Activated CD4-positive, alpha-beta memory T cell treated with anti-CD3 and anti-CD28 coated beads for 36 hours (primary cell): ENCODE measurements at regions not wholly inside any gene's neighbourhood (a gene's known extent, or its start where the extent isn't known, plus 50 kb on each side); places are given as distances from the start of the nearest gene placed in this dataset.

ENCODE experiments used
- CTCF ChIA-PET: fragments of 350-600 bp; sonication (Branson Sonifier 250); formaldehyde crosslinking; loops from one replicate; lab custom pipeline; 2021; ENCODE audit warnings: antibody characterized with exemption, inconsistent platforms; lab: Charles Lee
- POLR2A ChIA-PET: fragments of 350-600 bp; sonication (Branson Sonifier 250); formaldehyde crosslinking; loops from one replicate; lab custom pipeline; 2021; ENCODE audit warnings: antibody characterized with exemption; lab: Charles Lee
- DNase-seq: peaks from one replicate; pipeline ENCODE4 v3.0.0-alpha.2; 2020
- H3K27ac Mint-ChIP-seq: one replicate; pipeline ENCODE4 v1.8.0; 2021; ENCODE audit warnings: mixed read lengths
- H3K27me3 Mint-ChIP-seq: one replicate; pipeline ENCODE4 v1.8.0; 2021; ENCODE audit warnings: mixed read lengths
- H3K36me3 Mint-ChIP-seq: one replicate; pipeline ENCODE4 v1.8.0; 2021; ENCODE audit warnings: mixed read lengths
- H3K4me1 Mint-ChIP-seq: one replicate; pipeline ENCODE4 v1.8.0; 2021; ENCODE audit warnings: low read depth, mixed read lengths
- H3K4me3 Mint-ChIP-seq: one replicate; pipeline ENCODE4 v1.8.0; 2021; ENCODE audit warnings: mild to moderate bottlenecking, mixed read lengths
- H3K9me3 Mint-ChIP-seq: one replicate; pipeline ENCODE4 v1.8.0; 2021; ENCODE audit warnings: mixed read lengths
- intact Hi-C: fragments of 100-400 bp; cut with micrococcal nuclease; formaldehyde crosslinking; loops from one replicate; pipeline ENCODE4 v1.15.1; 2023

DNA sequence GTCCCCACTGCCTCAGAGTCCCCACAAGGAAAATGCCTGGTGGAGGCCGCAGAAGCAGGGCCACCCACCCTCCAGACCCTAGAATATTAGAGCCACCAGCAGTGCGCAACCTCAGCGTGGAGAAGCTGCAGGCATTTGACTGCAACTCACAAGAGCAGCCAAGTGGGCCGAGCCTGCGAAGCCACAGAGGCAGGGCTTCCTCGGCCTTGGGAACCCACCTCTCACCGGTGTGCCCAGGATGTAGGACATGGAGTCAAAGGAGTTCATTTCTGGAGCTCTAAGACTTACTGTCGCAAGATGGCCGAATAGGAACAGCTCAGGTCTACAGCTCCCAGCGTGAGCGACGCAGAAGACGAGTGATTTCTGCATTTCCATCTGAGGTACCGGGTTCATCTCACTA, 397.9 kb upstream of the PIK3R1 start:
- Mint-ChIP-seq H3K27ac (no peak overlapping the region), H3K4me1 (no peaks in the 10 kb centered on the region), H3K4me3 (no peak overlapping the region), H3K36me3 (no peaks in the 10 kb centered on the region), H3K9me3 (peaks cover 2% of the 10 kb centered on the region), H3K27me3 (peaks cover 8% of the 10 kb centered on the region)
- ChIA-PET POLR2A (no interaction called here), CTCF (no interaction called here)
- DNase-seq: no peak
- intact Hi-C loops: no loop called here

DNA sequence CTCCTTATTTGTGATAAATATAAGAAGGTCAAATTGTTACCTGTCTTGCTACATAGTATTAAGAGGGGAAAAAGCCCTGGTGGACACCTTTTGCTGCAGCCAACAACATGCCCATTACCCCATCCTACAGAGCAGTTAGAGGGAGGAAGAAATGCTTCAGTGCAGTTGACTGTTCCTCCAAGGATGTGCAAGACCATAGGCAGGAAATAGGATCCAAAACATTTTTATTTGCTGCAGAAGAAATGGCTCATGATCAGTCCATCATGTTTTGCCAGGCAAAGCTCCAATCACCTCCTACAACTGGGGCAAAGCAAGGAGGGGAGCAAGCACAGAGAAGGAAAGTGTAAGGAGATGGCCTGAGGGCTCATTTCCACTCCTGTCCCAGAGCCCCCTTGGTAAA, 399.1 kb upstream of the PIK3R1 start:
- POLR2A ChIA-PET: no interaction called here
- H3K9me3 Mint-ChIP-seq: no peaks in the 10 kb centered on the region
- H3K4me3 Mint-ChIP-seq: no peak overlapping the region
- CTCF ChIA-PET: no interaction called here
- H3K27me3 Mint-ChIP-seq: peaks cover 12% of the 10 kb centered on the region
- H3K4me1 Mint-ChIP-seq: no peaks in the 10 kb centered on the region
- no peak overlapping the region for H3K27ac Mint-ChIP-seq
- DNase-seq: no peak
- no peaks in the 10 kb centered on the region for H3K36me3 Mint-ChIP-seq
- intact Hi-C loops: no loop called here

DNA sequence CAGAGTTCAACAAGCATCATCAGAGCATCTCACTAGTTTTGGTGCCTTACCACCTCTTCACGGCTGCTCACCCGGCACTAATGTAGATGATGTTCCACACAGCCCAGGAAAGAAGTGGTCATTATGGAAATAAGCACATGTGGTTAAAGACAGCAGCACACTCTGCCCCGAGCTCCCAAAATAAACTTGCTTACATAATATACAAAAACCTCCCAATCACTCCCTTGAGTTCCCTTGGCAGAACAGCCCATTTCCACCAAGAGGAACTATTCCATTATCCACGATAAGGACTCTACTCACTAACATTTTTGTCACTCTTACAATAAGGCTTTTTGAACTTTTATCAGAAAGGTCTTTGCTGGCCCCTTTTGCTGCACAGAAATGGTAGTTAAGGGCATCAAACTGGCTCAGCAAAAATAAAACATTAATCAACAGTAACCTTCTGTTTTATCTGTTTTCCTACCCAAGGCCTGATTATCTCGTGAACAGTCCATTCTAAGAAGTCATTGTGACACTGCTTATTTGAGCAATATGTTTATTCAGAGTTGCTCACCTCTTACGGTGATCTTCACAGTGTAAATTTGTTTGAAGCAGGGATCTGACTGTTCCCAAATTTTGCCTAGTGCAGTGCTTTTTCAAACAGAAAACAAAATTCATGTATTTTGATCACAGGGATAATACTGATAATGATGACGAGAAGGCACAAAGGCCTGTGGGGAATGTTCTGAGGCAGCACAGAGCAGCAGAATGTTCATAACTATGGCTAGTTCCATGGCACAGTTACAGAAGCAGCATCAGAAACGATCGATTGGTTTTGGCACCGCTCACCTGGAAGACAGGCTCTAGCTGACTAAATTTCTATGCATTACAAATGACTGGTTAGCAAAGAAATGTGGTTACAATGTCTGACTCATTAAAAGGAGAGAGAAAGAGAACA, 399.8 kb upstream of the PIK3R1 start:
- no peaks in the 10 kb centered on the region for H3K9me3 Mint-ChIP-seq
- no peaks in the 10 kb centered on the region for H3K36me3 Mint-ChIP-seq
- H3K27ac Mint-ChIP-seq: no peak overlapping the region
- no peaks in the 10 kb centered on the region for H3K4me1 Mint-ChIP-seq
- ChIA-PET CTCF (no interaction called here), POLR2A (no interaction called here)
- peaks cover 16% of the 10 kb centered on the region for H3K27me3 Mint-ChIP-seq
- intact Hi-C loops: no loop called here
- DNase-seq: no peak
- no peak overlapping the region for H3K4me3 Mint-ChIP-seq

DNA sequence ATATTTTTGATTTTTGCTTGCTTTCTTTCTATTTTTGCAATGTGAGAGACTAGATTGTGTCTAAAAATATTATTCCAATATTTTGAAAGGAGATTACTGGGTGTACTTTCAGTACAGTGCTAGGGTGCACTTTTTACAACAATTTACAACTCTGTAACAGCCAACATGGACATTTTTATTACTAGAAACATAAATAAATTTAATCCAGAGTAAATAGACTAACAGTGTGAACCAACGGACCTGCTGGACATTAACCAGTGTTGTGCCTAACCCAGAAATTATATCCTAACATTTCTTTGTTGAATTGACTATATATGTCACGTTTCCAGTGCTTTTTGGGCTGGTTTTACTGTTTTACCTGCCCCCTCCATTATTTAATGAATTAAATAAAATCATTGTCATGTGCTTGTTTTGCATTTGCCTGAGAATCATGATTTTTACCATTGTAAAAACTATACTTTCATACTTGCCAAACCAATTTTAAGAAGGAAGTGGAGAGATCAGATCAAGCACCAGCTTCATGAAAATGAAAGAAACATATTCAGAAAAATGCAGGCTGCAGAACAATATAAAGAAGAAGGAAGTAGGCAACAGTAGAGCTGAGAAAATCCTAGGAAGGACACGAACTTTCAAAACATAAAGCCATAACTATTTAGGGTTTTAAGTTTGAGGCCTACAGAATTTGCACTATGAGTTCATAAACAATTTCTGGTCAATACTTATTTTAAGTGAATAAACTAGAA, 400.8 kb upstream of the PIK3R1 start:
- no peak for DNase-seq
- ChIA-PET CTCF (no interaction called here), POLR2A (no interaction called here)
- Mint-ChIP-seq H3K9me3 (no peaks in the 10 kb centered on the region), H3K4me3 (no peak overlapping the region), H3K27ac (no peak overlapping the region), H3K36me3 (no peaks in the 10 kb centered on the region), H3K27me3 (peaks cover 16% of the 10 kb centered on the region), H3K4me1 (no peaks in the 10 kb centered on the region)
- intact Hi-C loops: no loop called here

DNA sequence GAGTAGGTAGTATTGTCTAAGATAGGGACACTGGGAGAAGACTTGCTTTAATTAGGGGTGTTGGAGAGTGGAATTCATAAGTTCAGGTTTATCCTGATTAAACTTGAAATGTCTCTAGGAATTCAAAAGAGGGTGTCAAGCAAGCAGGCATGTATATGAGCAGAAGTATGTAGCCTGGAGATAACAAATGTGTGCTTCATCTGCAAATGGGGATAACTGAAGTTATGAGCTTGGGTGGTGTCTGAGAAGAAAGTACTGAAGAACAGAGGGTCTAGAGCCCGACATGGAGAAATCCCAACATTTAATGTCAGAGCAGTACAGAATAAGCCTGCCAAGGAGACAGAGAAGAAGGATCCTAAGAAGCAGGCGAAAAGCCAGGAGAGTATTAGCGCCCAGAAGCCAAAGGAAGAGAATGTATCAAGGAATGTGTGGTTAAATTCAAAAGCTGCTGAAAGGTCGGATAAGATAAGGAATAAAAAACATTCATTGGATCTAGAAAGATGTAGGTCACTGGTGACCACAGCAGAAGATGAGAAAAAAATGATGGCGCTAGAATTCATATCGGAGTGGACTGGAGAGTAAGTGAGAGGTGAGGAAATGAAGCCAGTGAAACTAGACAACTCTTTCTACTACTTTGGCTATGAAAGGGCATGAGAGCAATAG, 401.5 kb upstream of the PIK3R1 start:
- Mint-ChIP-seq H3K4me3 (no peak overlapping the region), H3K27ac (no peak overlapping the region), H3K27me3 (peaks cover 16% of the 10 kb centered on the region), H3K9me3 (no peaks in the 10 kb centered on the region), H3K4me1 (no peaks in the 10 kb centered on the region), H3K36me3 (no peaks in the 10 kb centered on the region)
- CTCF ChIA-PET: no interaction called here
- POLR2A ChIA-PET: no interaction called here
- DNase-seq: no peak
- intact Hi-C loops: no loop called here

DNA sequence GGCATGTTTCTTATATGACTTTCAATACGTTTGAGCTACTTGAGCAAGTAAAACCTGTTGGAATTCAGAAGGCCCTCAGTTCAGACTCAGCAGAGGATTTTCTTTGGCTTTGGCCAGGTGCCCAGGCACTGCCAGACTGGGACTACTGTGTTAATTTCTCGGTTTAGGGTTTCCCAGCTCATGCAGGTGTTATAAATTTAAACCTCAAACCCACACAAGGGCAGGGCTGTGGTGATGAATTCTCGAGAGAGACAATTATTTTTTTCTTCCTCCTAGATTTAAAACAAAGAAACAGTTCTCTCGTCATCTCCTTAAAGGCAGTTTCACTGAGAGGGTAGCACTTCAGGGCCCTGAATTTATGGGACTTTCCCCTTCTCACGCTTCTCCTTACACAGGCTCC, 406.0 kb upstream of the PIK3R1 start:
- CTCF ChIA-PET: no interaction called here
- Mint-ChIP-seq H3K27ac (no peak overlapping the region), H3K27me3 (peaks cover 14% of the 10 kb centered on the region), H3K4me1 (no peaks in the 10 kb centered on the region), H3K4me3 (no peak overlapping the region), H3K9me3 (no peaks in the 10 kb centered on the region), H3K36me3 (no peaks in the 10 kb centered on the region)
- intact Hi-C loops: no loop called here
- POLR2A ChIA-PET: no interaction called here
- DNase-seq: no peak

DNA sequence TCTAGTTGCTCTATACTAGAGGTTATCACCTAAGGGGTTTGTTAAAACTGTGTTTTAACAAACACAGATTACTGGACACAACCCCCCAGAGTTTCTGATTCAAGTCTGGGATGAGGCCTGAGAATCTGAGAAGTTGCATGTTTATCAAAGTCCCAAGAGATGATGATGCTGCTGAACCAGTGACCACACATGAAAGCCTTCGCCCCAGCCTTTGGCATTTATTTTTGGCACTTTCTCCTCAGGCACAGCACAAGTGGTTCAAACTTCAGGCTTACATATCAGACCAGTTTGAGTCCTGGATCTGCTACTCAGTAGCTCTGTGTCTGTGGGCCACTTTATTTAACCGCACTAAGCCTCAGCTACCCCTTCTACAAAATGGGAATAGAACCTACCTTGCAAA, 407.2 kb upstream of the PIK3R1 start:
- intact Hi-C loops: no loop called here
- Mint-ChIP-seq H3K9me3 (no peaks in the 10 kb centered on the region), H3K36me3 (no peaks in the 10 kb centered on the region), H3K27me3 (peaks cover 8% of the 10 kb centered on the region), H3K4me3 (no peak overlapping the region), H3K4me1 (no peaks in the 10 kb centered on the region), H3K27ac (no peak overlapping the region)
- DNase-seq: no peak
- POLR2A ChIA-PET: no interaction called here
- CTCF ChIA-PET: no interaction called here

DNA sequence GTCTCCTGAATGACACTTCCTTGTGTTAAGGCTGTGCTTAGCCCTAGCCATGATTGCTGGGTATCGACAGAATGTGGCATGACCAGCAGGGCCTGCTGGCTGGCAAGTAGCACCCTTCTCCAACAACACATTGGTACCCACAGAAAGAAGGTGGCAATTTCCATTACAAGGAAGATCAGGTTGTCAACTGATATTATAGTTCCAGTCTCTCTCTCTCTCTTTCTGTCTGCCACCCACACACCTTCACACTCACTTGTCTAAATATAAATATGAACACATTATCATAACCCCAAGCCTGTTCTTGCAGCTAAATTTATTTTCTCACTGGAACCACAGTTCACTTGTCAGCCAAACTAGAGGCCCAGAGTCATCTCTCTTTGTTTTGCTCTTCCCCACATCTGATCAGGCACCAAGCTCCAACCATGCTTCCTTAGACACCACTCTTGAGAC, 408.1 kb upstream of the PIK3R1 start:
- DNase-seq: no peak
- ChIA-PET CTCF (no interaction called here), POLR2A (no interaction called here)
- H3K9me3 Mint-ChIP-seq: no peaks in the 10 kb centered on the region
- H3K27me3 Mint-ChIP-seq: peaks cover 6% of the 10 kb centered on the region
- no peaks in the 10 kb centered on the region for H3K4me1 Mint-ChIP-seq
- H3K27ac Mint-ChIP-seq: no peak overlapping the region
- intact Hi-C loops: no loop called here
- no peaks in the 10 kb centered on the region for H3K36me3 Mint-ChIP-seq
- H3K4me3 Mint-ChIP-seq: no peak overlapping the region

DNA sequence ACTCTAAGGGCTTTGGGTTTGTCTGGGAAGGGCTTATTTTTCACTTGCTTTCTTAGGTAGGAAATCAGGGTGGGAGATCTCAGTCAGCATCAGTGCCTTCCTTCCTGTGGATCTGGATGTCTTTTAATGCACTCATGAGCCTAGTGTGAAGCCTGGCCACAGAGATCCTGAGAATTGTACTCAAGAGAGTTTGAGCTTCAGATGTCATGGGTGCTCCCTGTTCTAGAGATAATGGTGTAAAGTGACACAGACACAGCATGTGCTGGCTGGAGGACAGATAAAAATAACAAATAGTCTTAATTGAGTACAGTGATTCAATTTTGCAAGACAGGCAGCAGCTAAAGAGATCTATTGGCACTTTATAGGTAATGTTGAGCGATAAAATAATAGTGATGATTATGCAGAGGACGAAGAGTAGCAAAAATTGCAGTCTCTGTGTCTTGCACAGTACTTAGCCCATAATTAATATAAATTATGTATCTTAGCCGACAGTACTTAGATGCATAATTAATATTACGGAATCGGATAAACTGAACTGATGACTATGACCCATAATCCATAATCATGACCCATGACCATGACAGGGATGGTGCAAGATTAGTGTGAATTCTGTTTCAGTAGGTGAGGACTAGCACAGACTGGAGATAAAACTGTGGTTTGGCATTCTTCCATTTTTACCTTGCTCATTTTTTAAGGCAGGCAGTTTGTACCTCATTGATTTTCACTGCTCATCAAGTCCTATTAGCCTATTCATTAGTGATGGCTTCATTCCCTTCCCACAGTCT, 408.7 kb upstream of the PIK3R1 start:
- H3K9me3 Mint-ChIP-seq: no peaks in the 10 kb centered on the region
- H3K27ac Mint-ChIP-seq: no peak overlapping the region
- intact Hi-C loops: no loop called here
- no peak for DNase-seq
- H3K4me1 Mint-ChIP-seq: no peaks in the 10 kb centered on the region
- H3K4me3 Mint-ChIP-seq: no peak overlapping the region
- H3K36me3 Mint-ChIP-seq: no peaks in the 10 kb centered on the region
- H3K27me3 Mint-ChIP-seq: peaks cover 3% of the 10 kb centered on the region
- CTCF ChIA-PET: no interaction called here
- POLR2A ChIA-PET: no interaction called here

DNA sequence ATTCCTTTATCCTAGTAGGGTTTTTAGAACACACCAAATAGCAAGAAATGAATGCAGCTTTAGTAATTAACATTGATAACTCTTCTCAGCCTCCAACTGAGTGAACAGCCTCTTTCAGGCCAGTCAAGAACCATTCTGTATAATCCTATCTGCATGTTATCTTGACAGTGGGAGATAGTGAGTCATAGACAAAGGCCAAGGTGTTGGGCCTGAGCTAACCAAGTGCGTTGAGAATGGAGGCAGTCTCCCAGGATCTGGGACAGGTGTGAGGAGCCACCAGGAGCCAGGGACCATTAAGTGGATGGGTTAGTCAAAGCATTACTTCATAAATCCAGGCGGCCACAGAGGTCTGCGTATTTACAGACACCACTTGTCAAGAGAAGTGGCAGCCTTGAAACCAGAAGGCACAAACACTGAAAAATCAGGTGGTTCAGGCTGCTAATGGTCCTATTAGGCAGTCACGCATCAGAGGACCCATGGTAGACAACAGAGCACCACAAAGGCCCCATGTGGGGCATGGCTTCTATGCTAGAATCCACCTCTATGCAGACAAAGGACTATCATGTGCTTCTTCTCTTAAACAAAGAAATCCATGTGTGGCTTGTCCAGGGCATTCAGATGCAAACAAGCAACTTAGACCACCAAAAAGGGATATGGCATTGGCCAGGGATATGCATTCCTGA, 409.7 kb upstream of the PIK3R1 start:
- H3K36me3 Mint-ChIP-seq: no peaks in the 10 kb centered on the region
- POLR2A ChIA-PET: no interaction called here

DNA sequence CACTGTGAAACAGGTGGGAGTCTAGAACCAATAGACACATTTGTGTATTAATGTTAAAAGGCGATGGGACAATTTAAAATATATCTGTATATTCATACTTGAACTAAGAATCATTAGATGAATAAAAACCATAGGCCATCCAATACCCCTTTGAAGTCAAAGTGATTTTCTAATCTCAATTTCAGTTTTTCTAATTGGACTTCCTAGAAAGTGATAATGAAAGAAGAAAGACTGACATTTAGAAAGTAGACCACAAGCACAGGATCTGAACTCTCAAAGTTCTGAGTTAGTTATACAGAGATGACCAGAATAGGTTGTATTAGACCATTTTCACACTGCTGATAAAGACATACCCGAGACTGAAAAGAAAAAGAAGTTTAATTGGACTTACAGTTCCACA, 412.8 kb upstream of the PIK3R1 start:
- DNase-seq: no peak
- intact Hi-C loops: no loop called here
- Mint-ChIP-seq H3K9me3 (peaks cover 3% of the 10 kb centered on the region), H3K27ac (no peak overlapping the region), H3K27me3 (peaks cover 6% of the 10 kb centered on the region), H3K4me3 (no peak overlapping the region), H3K36me3 (no peaks in the 10 kb centered on the region), H3K4me1 (no peaks in the 10 kb centered on the region)
- ChIA-PET CTCF (no interaction called here), POLR2A (no interaction called here)

More for the DNA sequence above, 409.7 kb upstream of the PIK3R1 start:
- Mint-ChIP-seq H3K9me3 (no peaks in the 10 kb centered on the region), H3K27ac (no peak overlapping the region), H3K4me3 (no peak overlapping the region), H3K4me1 (no peaks in the 10 kb centered on the region), H3K27me3 (no peaks in the 10 kb centered on the region)
- intact Hi-C loops: no loop called here
- no peak for DNase-seq
- CTCF ChIA-PET: no interaction called here
